ENCODE measurements at regions not wholly inside any gene's neighbourhood (a gene's known extent, or its start where the extent isn't known, plus 50 kb on each side); places are given as distances from the start of the nearest gene placed in this dataset.
"Not testable (repeated sequence)": the region's sequence is repeated elsewhere in the genome, so short reads cannot be mapped to it uniquely, and the experiment has no call there.

- DNase-seq (ENCODE audit: low read depth in 4 of 4, low spot score in 3 of 4), result no peak
Measured at GRCh38 chr18:71431171-71431570, 1113.0 kb downstream of the CBLN2 start.

GRCh38 chr18:71426441-71426840 lies 1117.7 kb downstream of the CBLN2 start:
- DNase-seq (ENCODE audit: low read depth in 4 of 4, low spot score in 3 of 4), result no peak

GRCh38 chr18:71405169-71405809 lies 1116.4 kb downstream of the SOCS6 start:
- no peak for DNase-seq (ENCODE audit: low read depth in 4 of 4, low spot score in 3 of 4)

GRCh38 chr18:71403501-71403900 lies 1114.7 kb downstream of the SOCS6 start:
- no peak for DNase-seq (ENCODE audit: low read depth in 4 of 4, low spot score in 3 of 4)

- no peak for DNase-seq (ENCODE audit: low read depth in 4 of 4, low spot score in 3 of 4)
Measured at GRCh38 chr18:71398531-71398930, 1109.7 kb downstream of the SOCS6 start.

GRCh38 chr18:71388148-71388547 lies 1099.3 kb downstream of the SOCS6 start:
- DNase-seq (ENCODE audit: low read depth in 4 of 4, low spot score in 3 of 4), result no peak

- DNase-seq (ENCODE audit: low read depth in 4 of 4, low spot score in 3 of 4), result no peak
Measured at GRCh38 chr18:71374294-71375000, 1085.6 kb downstream of the SOCS6 start.

GRCh38 chr18:71371951-71372605 lies 1083.2 kb downstream of the SOCS6 start:
- DNase-seq (ENCODE audit: low read depth in 4 of 4, low spot score in 3 of 4), result no peak

GRCh38 chr18:71370671-71371445 lies 1082.0 kb downstream of the SOCS6 start:
- no peak for DNase-seq (ENCODE audit: low read depth in 4 of 4, low spot score in 3 of 4)

- DNase-seq (ENCODE audit: low read depth in 4 of 4, low spot score in 3 of 4), result no peak
Measured at GRCh38 chr18:71370095-71370494, 1081.2 kb downstream of the SOCS6 start.

GRCh38 chr18:71362140-71362539 lies 1073.3 kb downstream of the SOCS6 start:
- no peak for DNase-seq (ENCODE audit: low read depth in 4 of 4, low spot score in 3 of 4)

- DNase-seq (ENCODE audit: low read depth in 4 of 4, low spot score in 3 of 4), result not testable (repeated sequence)
Measured at GRCh38 chr18:71355599-71355998, 1066.8 kb downstream of the SOCS6 start.

- DNase-seq (ENCODE audit: low read depth in 4 of 4, low spot score in 3 of 4), result peak in 1 of 4 donors; percentile 12
Measured at GRCh38 chr18:71352618-71353017, 1063.8 kb downstream of the SOCS6 start.

- DNase-seq (ENCODE audit: low read depth in 4 of 4, low spot score in 3 of 4), result no peak
Measured at GRCh38 chr18:71336576-71337210, 1047.8 kb downstream of the SOCS6 start.

GRCh38 chr18:71329563-71329962 lies 1040.7 kb downstream of the SOCS6 start:
- DNase-seq (ENCODE audit: low read depth in 4 of 4, low spot score in 3 of 4), result no peak

- no peak for DNase-seq (ENCODE audit: low read depth in 4 of 4, low spot score in 3 of 4)
Measured at GRCh38 chr18:71329114-71329513, 1040.3 kb downstream of the SOCS6 start.

- no peak for DNase-seq (ENCODE audit: low read depth in 4 of 4, low spot score in 3 of 4)
Measured at GRCh38 chr18:71327850-71328249, 1039.0 kb downstream of the SOCS6 start.

GRCh38 chr18:71327441-71327840 lies 1038.6 kb downstream of the SOCS6 start:
- DNase-seq (ENCODE audit: low read depth in 4 of 4, low spot score in 3 of 4), result no peak

- no peak for DNase-seq (ENCODE audit: low read depth in 4 of 4, low spot score in 3 of 4)
Measured at GRCh38 chr18:71326826-71327225, 1038.0 kb downstream of the SOCS6 start.

- DNase-seq (ENCODE audit: low read depth in 4 of 4, low spot score in 3 of 4), result no peak
Measured at GRCh38 chr18:71324356-71324755, 1035.5 kb downstream of the SOCS6 start.

GRCh38 chr18:71322201-71322600 lies 1033.4 kb downstream of the SOCS6 start:
- DNase-seq (ENCODE audit: low read depth in 4 of 4, low spot score in 3 of 4), result no peak
